Posterior vena cava (tissue), 2 donors: ENCODE measurements at regions not wholly inside any gene's neighbourhood (a gene's known extent, or its start where the extent isn't known, plus 50 kb on each side); places are given as distances from the start of the nearest gene placed in this dataset.

Experiments
- DNase-seq: peaks from one replicate; pipeline ENCODE4 v3.0.0-alpha.2; 2020; ENCODE audit warnings: low spot score
- intact Hi-C, 2 donors: fragments of 100-400 bp; cut with DNase I; formaldehyde crosslinking; loops; one replicate each; pipeline versions ENCODE4 v1.14.1 to v1.14.2; 2022 to 2023
- donor health status: DM: yes; HTN: yes; CAD: no.
- donor health status: DM: yes; HTN: yes; CAD: no.

GRCh38 chr12:113665457-113665856 is 193.8 kb upstream of the LHX5 start:
- no peak for DNase-seq

GRCh38 chr12:113664224-113664681 is 192.6 kb upstream of the LHX5 start:
- intact Hi-C loops = no loop called here
- DNase-seq = no peak

More at GRCh38 chr12:113665457-113665856, 193.8 kb upstream of the LHX5 start:
- intact Hi-C loops = no loop called here

DNA sequence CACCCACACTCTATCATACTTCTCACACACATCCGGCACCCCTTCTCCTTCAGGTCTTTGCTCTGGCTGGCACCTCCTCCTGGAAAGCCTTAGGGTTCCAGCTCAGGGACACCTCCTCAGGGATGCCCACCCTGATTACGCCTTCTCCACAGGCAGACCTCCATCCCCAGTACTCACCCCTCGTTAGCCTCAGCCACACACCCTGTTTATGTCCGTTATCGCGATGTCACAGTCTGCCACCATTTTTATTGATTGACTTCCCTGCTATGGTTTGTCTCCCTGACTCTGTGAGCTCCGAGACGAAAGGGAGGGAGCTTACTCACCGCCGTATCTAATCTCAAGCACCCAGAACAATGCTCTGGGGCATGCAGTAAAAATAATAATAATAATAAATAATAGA is 191.7 kb upstream of the LHX5 start:
- DNase-seq = no peak
- intact Hi-C loops = no loop called here

- intact Hi-C loops = no loop called here
- DNase-seq = no peak
Measured at GRCh38 chr12:113660936-113661335, 189.3 kb upstream of the LHX5 start.

- intact Hi-C loops = no loop called here
Measured at GRCh38 chr12:113659416-113659815, 187.7 kb upstream of the LHX5 start.

GRCh38 chr12:113659015-113659414 is 187.3 kb upstream of the LHX5 start:
- intact Hi-C loops = no loop called here
- no peak for DNase-seq

More at GRCh38 chr12:113659416-113659815, 187.7 kb upstream of the LHX5 start:
- DNase-seq = no peak

DNA sequence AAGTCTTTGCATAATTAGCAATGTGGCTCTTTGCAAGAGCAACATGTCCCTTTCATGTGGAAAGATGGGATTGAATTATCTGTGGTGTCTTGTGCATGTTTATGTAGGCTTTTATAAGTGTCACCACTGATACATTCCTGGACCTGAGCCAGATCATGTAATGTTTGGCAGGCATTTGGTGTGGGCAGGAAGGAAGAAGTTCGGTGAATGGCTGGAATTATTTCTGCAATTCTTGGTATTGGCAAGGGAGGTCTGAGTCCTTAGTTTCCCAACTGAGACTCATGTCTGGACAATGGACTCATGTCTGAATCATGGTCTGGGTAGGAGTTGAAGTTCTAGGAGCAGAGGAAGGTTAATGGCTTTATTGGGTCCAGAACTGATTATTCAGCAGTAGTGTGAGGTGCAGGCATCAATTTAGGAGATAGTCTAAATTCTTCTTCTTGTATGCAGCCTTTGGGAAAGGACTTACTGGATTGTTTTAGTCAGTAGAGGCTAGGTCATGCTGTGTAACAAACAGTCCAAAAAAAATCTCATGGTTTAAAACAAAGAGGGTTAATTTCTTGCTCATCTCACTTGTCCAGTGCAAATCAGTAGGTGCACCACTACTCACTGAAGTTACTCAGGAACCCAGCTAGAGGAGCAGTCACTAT is 186.5 kb upstream of the LHX5 start:
- no peak for DNase-seq
- intact Hi-C loops = no loop called here

DNA sequence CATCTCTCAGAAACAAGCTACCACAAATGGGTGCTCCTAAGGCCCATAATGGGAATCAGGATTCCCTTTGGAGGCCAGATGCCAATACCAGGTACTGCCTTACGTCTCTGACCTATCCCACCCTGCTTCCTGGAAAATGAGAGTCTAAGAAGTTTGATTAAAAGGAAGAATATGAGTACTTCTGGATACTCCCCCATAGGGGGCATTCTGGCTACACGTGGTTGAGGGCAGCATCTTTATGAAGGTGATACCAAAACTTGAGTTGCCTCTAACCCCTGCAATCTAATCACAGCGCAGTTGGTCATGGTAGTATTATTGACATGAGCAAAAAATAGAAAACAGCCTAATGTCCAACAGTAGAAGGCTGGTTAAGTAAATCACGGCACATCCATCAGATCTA is 184.2 kb upstream of the LHX5 start:
- DNase-seq = no peak
- intact Hi-C loops = no loop called here

DNA sequence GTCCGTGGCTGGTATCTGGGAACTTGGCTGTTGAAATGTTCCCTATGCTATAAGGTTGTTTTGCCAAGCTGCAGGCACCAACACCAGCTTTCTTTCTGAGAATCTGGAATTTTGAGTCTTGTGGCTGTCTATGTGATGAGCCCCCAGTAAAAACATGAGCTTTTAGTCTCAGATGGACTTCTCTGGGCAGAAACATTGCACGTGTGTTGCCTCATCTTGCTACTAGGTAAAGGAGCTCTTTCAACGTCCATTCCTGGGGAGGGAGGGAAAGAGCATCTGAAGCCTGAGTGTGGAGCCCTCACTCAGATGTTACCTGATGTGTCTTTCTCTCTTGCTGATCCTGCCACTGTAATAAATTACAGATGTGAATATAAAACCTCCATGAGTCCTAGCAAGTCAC is 183.8 kb upstream of the LHX5 start:
- no peak for DNase-seq
- intact Hi-C loops = no loop called here

DNA sequence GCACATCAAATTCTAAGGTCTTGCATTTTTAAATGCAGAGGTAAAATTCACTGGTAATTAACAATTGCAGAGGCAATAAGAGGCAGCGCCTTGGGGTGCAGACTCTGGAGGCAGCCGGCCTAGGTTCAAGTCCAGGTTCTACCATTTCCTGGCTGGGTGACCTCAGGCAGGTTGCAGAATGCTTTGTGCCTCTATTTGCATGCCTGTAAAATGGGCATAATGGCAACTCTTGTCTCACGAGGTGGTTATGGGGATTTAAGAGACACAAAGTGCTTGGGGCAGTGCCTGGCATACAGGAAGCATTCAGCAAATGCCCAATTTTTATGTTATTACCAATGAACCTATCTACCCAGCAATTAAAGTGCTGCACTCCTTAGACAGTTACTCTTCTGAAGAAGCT is 180.0 kb upstream of the LHX5 start:
- DNase-seq = no peak
- intact Hi-C loops = no loop called here

DNA sequence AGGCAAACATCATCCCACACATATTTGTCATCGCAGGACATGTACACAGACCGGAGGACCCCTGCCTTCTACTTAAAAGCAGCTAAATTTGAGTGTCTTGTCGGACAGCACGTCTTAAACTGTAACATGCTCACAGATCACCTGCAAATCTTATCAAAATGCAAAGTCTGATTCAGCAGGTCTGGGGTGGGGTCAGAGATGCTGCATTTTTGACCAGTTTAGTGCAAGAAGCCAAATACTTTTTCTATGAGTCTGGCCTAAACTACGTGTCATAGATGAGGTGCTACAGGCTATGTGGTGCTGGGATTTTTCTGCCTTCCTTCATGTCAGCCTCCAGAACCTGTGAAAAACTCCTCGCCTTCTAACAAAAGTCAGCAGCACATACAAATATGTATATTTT is 178.8 kb upstream of the LHX5 start:
- intact Hi-C loops = no loop called here
- no peak for DNase-seq

DNA sequence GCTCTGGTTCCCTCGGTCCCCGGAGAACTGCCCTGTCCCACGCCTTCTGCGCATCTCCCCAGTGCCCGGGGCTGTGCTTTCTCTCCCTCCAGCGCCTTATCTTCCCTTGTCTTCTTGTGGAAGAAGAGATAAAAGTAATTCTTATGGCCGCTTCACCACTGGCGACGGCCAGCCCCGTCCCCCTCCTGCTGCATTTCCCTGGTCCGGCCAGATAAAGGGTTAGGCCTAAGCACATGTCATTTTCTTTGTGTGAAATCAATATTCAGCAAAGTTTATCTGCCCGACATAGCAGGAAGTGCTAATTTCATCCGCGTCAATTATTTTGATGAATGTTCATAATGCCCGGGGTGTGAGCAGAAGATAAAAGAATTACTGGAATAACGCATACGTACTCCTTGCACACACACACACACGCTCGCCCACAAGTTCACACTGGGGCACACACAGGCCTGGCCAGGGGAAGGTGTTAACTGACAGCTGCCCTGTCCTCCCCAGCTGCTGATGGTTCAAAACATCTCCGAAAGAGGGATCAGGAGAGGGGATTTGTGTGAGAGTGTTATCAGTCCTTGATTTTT is 177.7 kb upstream of the LHX5 start:
- intact Hi-C loops = no loop called here
- no peak for DNase-seq

GRCh38 chr12:113647048-113647447 is 175.4 kb upstream of the LHX5 start:
- DNase-seq = no peak
- intact Hi-C loops = no loop called here

GRCh38 chr12:113645603-113646002 is 173.9 kb upstream of the LHX5 start:
- intact Hi-C loops = no loop called here
- DNase-seq = no peak

- DNase-seq = no peak
- intact Hi-C loops = no loop called here
Measured at GRCh38 chr12:113645183-113645582, 173.5 kb upstream of the LHX5 start.

- intact Hi-C loops = no loop called here
- no peak for DNase-seq
Measured at GRCh38 chr12:113643177-113643974, 171.7 kb upstream of the LHX5 start.

DNA sequence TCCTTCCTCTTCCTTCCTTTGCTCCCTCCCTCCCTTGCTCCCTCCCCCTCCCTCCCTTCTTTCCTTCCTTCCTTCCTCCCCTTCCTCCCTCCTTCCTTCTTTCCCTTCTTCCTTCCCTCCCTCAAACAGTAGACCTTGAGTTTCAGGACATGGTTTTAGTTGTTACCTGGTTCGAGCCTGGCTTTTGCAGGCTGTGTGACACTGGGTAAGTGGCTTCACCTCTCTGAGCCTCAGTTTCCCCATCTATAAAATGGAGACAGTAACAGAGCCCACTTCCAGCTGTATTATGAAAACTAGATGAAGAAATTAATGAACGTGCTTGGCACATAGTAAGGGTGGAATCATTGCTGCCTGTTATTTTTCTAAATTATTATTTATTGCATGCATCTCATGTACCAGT is 171.0 kb upstream of the LHX5 start:
- no peak for DNase-seq
- intact Hi-C loops = no loop called here

DNA sequence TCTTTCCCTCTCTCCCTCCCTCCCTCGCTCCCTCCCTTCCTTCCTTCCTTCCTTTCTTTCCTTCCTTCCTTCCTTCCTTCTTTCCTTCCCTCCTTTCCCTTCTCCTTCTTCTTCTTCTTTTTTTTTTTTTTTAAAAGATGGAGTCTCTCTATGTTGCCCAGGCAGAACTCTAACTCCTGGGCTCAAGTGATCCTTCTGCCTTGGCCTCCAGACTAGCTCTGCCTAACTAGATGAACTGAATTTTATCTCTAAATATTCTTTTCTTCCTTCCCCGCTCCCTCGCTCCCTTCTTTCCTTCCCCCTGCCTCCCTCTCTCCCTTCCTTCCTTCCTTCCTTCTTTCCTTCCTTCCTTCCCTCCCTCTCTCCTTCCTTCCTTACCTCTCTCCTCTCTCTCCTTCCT is 170.5 kb upstream of the LHX5 start:
- intact Hi-C loops = no loop called here
- no peak for DNase-seq

- no peak for DNase-seq
- intact Hi-C loops = no loop called here
Measured at GRCh38 chr12:113641426-113642030, 169.9 kb upstream of the LHX5 start.

GRCh38 chr12:113640837-113641236 is 169.2 kb upstream of the LHX5 start:
- intact Hi-C loops = no loop called here
- DNase-seq = no peak
